ENCODE measurements at regions not wholly inside any gene's neighbourhood (a gene's known extent, or its start where the extent isn't known, plus 50 kb on each side); places are given as distances from the start of the nearest gene placed in this dataset.
A peak's percentile ranks its signal among the peaks of the same experiment; 100 is the strongest.

DNA sequence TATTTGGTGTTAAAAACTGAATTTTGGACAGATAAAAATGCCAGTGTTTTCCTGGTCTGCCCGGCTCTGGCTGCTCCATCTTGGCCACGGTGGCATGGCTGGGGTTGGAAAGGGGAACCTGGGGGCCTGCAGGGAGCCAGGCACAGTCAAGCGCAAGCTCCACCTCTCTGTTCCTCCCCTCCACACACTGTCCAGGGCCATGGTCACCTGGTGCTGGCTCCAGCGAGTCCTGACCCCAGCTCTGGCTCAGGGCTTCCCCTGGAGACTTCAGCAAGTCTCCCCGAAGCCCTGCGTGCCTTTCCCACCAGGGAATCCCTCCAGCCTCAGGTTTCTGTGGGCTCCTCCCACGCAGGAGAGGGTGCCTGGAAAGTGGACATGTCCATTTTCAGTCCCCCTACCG lies 298.5 kb downstream of the QKI start:
- DNase-seq: no peak
- Histone ChIP-seq H3K9me3 (no peaks in the 10 kb centered on the region), H3K27me3 (no peaks in the 10 kb centered on the region), H3K4me3 (ENCODE audit: low read depth, low read length) (no peak overlapping the region), H3K36me3 (no peaks in the 10 kb centered on the region), H3K4me1 (peaks cover 10% of the 10 kb centered on the region; the same call in 1 of the 2 replicates)
- TF ChIP-seq CTCF (IDR thresholded peaks at IDR 0.05; ENCODE audit: low read depth, low read length): no peak

GRCh38 chr6:163712566-163712961 lies 298.0 kb downstream of the QKI start:
- H3K36me3 ChIP-seq: no peaks in the 10 kb centered on the region
- H3K4me3 ChIP-seq (ENCODE audit: low read depth, low read length): no peak overlapping the region
- no peaks in the 10 kb centered on the region for H3K27me3 ChIP-seq
- no peak for DNase-seq
- no peaks in the 10 kb centered on the region for H3K9me3 ChIP-seq
- TF ChIP-seq CTCF (IDR thresholded peaks at IDR 0.05; ENCODE audit: low read depth, low read length): no peak
- H3K4me1 ChIP-seq: peaks cover 10% of the 10 kb centered on the region; the same call in 1 of the 2 replicates

GRCh38 chr6:163711615-163712565 lies 297.4 kb downstream of the QKI start:
- peak; percentile 52 for TF ChIP-seq CTCF (IDR thresholded peaks at IDR 0.05; ENCODE audit: low read depth, low read length)
- peaks cover 10% of the 10 kb centered on the region for H3K4me1 ChIP-seq
- no peaks in the 10 kb centered on the region for H3K36me3 ChIP-seq
- no peaks in the 10 kb centered on the region for H3K27me3 ChIP-seq
- H3K4me3 ChIP-seq (ENCODE audit: low read depth, low read length): no peak overlapping the region
- DNase-seq: peak; percentile 53
- no peaks in the 10 kb centered on the region for H3K9me3 ChIP-seq

DNA sequence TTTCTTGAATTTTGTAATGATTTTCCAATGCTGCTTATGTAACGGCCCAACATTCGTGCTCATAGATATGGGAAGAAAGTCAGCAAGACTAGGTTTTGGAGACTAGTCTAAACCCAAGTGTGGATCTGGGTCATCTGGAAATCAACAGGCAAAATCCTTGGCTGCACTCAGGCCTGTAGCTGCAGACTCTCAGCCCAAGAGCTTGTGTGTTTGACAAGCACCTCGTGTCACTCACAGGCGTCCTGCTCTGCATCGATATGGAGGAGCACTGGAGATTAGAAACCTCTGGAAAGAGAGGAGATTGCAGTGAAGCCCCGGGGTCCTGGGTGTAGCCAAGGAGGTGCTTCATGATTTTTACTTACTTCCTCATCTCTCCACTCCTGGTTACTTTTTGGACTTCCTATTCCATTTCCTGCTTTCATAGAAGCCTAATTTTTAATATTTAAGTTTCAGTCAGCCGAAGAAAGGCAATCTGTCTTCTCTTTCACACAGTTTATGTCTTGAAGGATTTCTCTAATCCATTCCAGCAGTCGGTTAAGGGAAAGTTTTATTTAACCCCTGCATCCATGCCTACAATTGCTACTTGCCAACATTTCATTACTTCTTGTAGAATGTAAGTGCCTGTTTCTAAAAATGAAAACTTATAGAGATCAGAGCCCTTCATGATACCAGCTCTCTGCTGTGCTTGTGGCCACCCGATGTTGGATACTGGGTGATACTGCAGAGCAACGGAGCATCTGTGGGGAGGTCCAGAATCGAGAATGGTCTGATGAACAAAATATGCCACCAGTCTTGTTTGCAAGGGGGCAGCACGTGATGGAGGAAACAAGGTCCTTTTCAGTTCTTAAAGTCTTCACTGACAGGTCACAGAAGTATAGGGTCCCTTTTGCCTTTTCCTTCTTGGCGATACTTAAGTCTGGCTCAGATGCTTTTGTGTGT lies 296.3 kb downstream of the QKI start:
- no peaks in the 10 kb centered on the region for H3K36me3 ChIP-seq
- peaks cover 10% of the 10 kb centered on the region for H3K4me1 ChIP-seq
- no peak for TF ChIP-seq CTCF (IDR thresholded peaks at IDR 0.05; ENCODE audit: low read depth, low read length)
- no peaks in the 10 kb centered on the region for H3K27me3 ChIP-seq
- H3K9me3 ChIP-seq: no peaks in the 10 kb centered on the region
- H3K4me3 ChIP-seq (ENCODE audit: low read depth, low read length): no peak overlapping the region
- DNase-seq: no peak

DNA sequence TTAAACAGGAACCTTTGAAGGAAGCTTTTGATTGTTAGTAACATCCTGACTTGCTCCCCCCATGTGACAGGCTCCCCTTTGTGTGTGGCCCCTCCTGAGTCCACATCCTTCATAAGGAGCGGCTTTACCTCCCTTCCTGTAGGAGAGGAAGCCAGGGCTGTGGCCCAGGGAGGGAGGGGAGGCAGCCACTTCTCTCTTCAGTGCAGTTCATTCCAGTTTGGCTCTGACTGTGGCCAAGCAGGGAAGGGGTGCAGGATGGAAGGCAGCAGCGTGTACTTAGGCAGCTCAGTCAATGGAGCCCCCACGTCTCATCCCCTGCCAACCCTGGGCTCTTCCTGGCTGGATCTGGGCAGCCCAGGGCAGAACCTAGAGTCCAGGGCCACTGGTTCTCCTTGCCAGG lies 295.2 kb downstream of the QKI start:
- Histone ChIP-seq H3K9me3 (no peaks in the 10 kb centered on the region), H3K4me3 (ENCODE audit: low read depth, low read length) (no peak overlapping the region), H3K4me1 (peaks cover 10% of the 10 kb centered on the region), H3K36me3 (no peaks in the 10 kb centered on the region), H3K27me3 (no peaks in the 10 kb centered on the region)
- TF ChIP-seq CTCF (IDR thresholded peaks at IDR 0.05; ENCODE audit: low read depth, low read length): no peak
- no peak for DNase-seq
